ENCODE measurements at regions not wholly inside any gene's neighbourhood (a gene's known extent, or its start where the extent isn't known, plus 50 kb on each side); places are given as distances from the start of the nearest gene placed in this dataset.

DNA sequence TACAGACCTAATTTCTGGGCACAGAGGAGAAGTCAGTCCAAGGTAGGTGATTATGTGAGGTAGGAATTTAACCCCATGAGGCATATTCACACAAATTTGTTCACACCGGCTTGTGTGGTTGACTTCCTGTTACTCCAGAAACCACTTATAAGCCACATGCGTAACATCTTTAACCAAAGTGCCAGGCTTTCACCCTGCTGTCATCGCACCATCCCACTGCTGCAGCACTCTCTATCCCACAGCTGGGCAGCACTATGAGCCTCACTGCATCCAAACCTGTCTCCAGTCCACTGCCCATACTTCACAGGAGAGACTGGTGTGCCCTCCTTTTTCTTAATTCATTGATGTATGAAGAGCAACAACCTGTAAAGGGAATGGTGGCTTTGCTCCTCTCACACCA lies 128.2 kb upstream of the ARGLU1 start:
- Mint-ChIP-seq H3K4me3 (no peak overlapping the region), H3K27me3 (no peaks in the 10 kb centered on the region), H3K9me3 (no peaks in the 10 kb centered on the region), H3K27ac (no peak overlapping the region), H3K4me1 (no peaks in the 10 kb centered on the region), H3K36me3 (no peaks in the 10 kb centered on the region)
- no peak for ATAC-seq

DNA sequence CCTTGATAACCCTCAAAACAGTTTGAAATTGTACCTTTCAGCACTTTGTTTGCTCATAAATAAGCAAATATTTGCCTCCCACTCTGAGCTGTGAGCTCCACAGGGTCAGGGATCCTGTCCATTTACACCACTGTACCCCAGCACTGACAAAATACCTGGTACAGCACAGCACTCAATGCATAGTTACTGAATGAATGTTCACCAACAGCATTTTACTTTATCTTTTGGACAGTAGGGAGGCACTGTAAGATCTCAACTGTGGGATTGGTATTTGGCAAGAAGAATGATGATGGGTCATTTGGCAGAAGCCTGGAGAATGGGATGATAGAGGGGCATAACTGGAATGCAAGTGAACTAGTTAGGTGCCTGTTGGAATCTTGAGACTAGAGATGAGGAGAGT lies 127.2 kb upstream of the ARGLU1 start:
- no peaks in the 10 kb centered on the region for H3K4me1 Mint-ChIP-seq
- no peaks in the 10 kb centered on the region for H3K36me3 Mint-ChIP-seq
- no peaks in the 10 kb centered on the region for H3K27me3 Mint-ChIP-seq
- H3K9me3 Mint-ChIP-seq: no peaks in the 10 kb centered on the region
- H3K27ac Mint-ChIP-seq: no peak overlapping the region
- H3K4me3 Mint-ChIP-seq: no peak overlapping the region
- ATAC-seq: no peak

DNA sequence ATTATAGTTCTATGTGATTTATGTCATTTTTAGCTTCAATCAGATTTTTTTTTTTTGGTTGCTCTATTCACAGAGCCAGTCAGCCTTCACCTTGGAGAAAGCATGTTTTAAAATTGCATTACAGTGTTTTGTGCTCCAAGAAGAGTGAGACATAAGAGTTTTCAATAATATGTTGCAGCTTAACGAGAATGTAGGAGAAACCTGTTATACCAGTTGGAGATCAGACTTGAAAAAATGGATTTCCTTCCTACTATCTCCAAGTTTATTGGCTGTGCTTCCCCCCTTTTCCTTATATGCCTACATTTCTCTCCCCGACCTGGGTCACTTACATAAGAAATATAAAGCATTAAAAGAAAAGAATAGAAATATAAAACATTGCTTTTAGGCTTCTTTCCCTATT lies 123.9 kb upstream of the ARGLU1 start:
- Mint-ChIP-seq H3K9me3 (no peaks in the 10 kb centered on the region), H3K36me3 (no peaks in the 10 kb centered on the region), H3K4me1 (no peaks in the 10 kb centered on the region), H3K27me3 (no peaks in the 10 kb centered on the region), H3K27ac (no peak overlapping the region), H3K4me3 (no peak overlapping the region)
- no peak for ATAC-seq

DNA sequence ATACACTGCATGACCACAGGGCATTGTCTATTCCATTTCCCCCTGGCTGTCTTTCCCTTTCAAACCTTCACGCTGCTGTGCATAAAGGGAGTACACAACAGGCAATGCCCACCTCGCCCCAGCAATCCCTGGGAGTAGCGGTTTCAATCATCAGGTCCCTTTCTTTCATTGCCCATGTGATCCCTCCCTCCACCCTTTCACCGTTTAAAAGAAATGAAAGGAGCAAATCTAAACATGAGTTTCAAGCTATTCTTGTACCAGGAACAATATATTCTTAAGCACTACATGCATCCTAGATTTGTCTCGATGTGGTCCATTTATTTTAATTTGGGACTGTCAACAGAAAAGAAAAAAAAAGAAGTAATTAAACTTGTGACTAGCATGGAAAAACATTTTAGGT lies 123.4 kb upstream of the ARGLU1 start:
- Mint-ChIP-seq H3K27ac (no peak overlapping the region), H3K36me3 (no peaks in the 10 kb centered on the region), H3K4me3 (no peak overlapping the region), H3K4me1 (no peaks in the 10 kb centered on the region), H3K9me3 (no peaks in the 10 kb centered on the region), H3K27me3 (no peaks in the 10 kb centered on the region)
- ATAC-seq: no peak

DNA sequence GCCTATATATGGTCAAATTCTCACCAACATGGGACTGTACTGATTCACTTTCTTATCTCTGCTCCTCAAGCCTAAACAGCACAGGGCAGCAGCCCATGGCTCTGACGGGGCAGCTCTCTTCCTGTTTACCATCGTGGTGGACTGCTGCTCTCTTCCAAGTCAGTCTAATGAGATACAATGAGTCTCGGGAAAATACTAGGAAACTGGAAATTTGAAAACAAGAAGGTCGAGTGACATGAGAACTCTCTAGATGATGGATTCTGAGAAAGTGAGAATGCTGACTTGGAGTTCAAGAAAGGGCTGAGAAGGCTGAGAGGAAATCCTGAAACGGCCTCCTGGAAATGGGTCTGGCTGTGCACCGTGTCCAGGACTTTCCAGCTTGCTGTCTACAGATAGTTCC lies 122.8 kb upstream of the ARGLU1 start:
- Mint-ChIP-seq H3K27ac (no peak overlapping the region), H3K9me3 (no peaks in the 10 kb centered on the region), H3K27me3 (no peaks in the 10 kb centered on the region), H3K36me3 (no peaks in the 10 kb centered on the region), H3K4me3 (no peak overlapping the region), H3K4me1 (no peaks in the 10 kb centered on the region)
- ATAC-seq: peak; percentile 47

DNA sequence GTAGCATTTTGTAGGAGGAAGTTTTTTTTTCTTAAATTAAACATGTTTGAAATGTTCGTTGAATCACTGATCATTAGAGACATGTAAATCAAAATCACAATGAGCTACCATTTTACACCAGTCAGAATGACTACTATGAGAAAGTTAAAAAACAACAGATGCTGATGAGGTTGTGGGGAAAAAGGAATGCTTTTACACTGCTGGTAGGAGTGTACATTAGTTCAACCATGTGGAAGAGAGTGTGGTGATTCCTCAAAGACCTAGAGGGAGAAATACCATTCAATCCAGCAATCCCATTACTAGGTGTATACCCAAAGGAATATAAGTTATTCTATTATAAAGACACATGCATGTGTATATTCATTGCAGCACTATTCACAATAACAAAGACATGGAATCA lies 122.0 kb upstream of the ARGLU1 start:
- H3K27ac Mint-ChIP-seq: no peak overlapping the region
- no peaks in the 10 kb centered on the region for H3K27me3 Mint-ChIP-seq
- H3K4me3 Mint-ChIP-seq: no peak overlapping the region
- ATAC-seq: no peak
- no peaks in the 10 kb centered on the region for H3K36me3 Mint-ChIP-seq
- no peaks in the 10 kb centered on the region for H3K9me3 Mint-ChIP-seq
- H3K4me1 Mint-ChIP-seq: no peaks in the 10 kb centered on the region

DNA sequence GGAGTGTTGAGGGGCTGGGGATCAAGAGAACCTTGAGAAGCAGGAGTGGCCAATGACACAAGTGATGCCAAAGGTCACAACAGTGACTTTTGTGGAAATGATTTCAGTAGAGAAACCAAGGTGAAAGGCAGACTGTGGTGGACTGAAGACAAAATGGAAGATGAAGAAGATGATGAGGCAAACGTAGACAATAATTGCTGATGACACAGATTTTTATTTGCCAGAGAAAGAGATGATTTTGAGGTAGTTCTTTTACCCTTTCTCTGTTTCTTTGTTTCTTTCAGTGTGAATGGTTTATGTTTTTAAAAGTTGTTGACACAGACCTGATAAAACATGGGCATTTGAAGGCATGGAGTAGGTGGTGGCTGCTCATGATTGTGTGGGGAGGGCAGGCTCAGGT lies 121.0 kb upstream of the ARGLU1 start:
- Mint-ChIP-seq H3K36me3 (no peaks in the 10 kb centered on the region), H3K27ac (no peak overlapping the region), H3K9me3 (no peaks in the 10 kb centered on the region), H3K4me1 (no peaks in the 10 kb centered on the region), H3K27me3 (no peaks in the 10 kb centered on the region), H3K4me3 (no peak overlapping the region)
- no peak for ATAC-seq

DNA sequence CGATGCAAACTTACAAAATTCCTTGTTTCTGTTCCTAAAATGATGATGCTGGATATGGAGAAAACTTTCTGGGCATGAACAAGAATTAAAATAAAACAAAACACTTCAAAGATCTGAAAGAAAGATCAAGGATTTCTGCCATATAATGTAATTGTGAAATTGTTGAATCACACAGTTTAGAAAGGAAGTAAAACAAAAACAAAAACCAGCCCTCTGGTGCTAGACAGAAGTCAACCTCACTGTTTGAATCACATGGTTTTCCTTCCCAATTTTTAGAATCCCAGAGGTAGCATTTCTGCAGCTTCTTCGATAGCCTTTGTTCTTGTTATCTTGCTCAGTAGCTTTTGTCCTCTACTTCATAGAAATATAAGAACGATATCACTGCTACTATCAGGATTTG lies 118.2 kb upstream of the ARGLU1 start:
- Mint-ChIP-seq H3K9me3 (no peaks in the 10 kb centered on the region), H3K4me3 (no peak overlapping the region), H3K36me3 (no peaks in the 10 kb centered on the region), H3K27ac (no peak overlapping the region), H3K27me3 (no peaks in the 10 kb centered on the region), H3K4me1 (peaks cover 8% of the 10 kb centered on the region)
- ATAC-seq: no peak

DNA sequence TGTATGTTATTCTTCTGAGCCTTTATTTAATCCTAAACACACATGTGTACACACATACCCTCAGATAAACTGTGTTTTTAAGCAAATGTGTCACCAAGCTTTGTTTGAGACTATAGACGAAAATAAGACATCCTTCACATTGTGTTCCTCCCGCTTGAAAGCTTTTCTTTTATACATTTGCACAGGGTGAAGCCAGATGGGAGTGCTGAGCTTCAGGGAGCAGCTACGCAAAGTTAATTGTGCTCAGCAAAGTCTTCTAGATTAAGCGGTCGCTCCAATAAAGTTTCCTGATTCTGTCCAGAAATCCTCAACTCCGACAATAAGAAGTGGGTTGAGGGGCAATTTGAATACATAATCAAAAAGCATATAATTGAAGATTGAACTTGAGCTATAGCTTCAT lies 117.2 kb upstream of the ARGLU1 start:
- no peaks in the 10 kb centered on the region for H3K9me3 Mint-ChIP-seq

DNA sequence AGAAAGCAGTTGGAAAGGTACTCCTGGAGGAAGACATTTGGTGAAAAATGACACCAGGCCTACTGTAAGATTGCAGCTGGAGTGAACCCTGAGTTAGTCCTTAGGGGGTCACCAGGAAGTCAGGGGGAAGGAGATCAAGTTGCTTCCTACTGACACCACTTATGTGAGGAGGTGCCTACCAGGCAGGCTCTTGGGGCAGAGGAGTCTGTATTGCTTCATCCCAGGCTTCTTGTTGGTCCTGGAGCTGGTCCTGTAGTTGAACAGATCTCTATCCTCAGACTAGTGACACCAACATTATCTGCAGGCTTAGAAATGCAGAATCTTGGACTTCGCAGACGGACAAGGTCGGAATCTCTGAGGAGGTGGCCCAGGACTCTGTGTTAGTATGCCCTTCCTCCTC lies 116.0 kb upstream of the ARGLU1 start:
- no peaks in the 10 kb centered on the region for H3K36me3 Mint-ChIP-seq

More for the DNA sequence above, 117.2 kb upstream of the ARGLU1 start:
- no peak for ATAC-seq
- Mint-ChIP-seq H3K27me3 (no peaks in the 10 kb centered on the region), H3K27ac (no peak overlapping the region), H3K4me1 (peaks cover 8% of the 10 kb centered on the region), H3K36me3 (no peaks in the 10 kb centered on the region), H3K4me3 (no peak overlapping the region)

DNA sequence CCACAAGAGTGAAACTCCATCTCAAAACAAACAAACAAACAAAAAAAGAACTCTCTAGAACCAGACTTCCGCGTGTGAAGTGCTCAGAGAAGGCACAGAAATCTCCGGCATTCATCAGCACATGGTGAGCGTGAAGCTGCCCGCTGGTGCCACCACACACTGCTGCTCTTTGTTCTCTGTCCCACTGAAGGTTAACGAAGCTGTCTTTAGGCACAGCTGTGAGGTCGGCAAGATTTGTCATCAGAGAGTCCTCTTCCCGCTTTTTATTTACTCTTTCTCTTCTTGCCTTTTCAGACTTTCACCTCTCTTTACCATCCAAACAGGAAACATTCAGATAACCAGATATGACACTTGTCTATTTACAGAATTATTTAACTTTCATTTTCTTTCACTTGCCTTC lies 115.2 kb upstream of the ARGLU1 start:
- ATAC-seq: no peak
- Mint-ChIP-seq H3K4me1 (peaks cover 8% of the 10 kb centered on the region), H3K27ac (no peak overlapping the region), H3K4me3 (no peak overlapping the region), H3K27me3 (no peaks in the 10 kb centered on the region), H3K9me3 (no peaks in the 10 kb centered on the region), H3K36me3 (no peaks in the 10 kb centered on the region)

More for the DNA sequence above, 116.0 kb upstream of the ARGLU1 start:
- Mint-ChIP-seq H3K4me3 (no peak overlapping the region), H3K27me3 (no peaks in the 10 kb centered on the region), H3K27ac (no peak overlapping the region), H3K9me3 (no peaks in the 10 kb centered on the region), H3K4me1 (peaks cover 8% of the 10 kb centered on the region)
- ATAC-seq: no peak

DNA sequence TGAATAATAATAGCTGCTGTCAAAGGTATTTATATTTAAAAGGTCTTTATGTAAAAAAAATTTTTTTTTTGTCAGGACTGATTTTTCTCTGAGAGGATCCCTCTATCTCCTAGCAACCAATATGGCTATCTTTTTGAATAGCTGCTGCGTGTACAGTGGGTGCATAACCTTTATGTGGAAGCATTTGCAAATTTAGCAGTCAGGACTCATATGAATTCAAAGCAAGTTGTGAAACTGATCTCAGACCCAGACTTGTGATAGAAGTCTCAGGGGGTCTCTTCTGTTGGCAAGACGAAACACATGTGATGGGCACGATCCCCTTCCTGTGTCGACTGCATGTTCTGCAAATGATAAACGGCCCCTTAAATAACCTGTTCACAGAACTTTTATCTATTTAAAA lies 114.1 kb upstream of the ARGLU1 start:
- Mint-ChIP-seq H3K9me3 (no peaks in the 10 kb centered on the region), H3K4me1 (peaks cover 8% of the 10 kb centered on the region), H3K4me3 (no peak overlapping the region), H3K27me3 (no peaks in the 10 kb centered on the region), H3K36me3 (no peaks in the 10 kb centered on the region), H3K27ac (no peak overlapping the region)
- ATAC-seq: no peak

DNA sequence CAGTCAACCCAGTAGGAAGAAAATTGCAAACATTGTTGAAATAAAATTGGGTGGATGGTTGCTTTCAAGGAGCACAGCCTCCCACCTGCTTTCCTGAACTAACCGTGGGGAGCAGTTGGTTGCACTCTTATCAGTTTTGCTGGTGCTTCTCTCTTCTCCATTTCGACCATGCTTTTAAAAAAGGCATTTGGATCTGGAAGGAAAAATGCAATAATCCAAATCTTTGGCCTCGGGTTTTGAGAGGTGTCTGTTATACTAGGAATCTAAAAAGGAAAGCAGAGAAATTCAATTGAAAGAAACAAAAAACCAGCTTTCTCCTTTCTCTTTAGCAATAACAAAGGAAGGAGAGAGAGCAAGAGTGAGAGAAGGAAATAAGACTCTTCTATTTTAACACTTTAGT lies 113.6 kb upstream of the ARGLU1 start:
- Mint-ChIP-seq H3K4me3 (no peak overlapping the region), H3K27ac (no peak overlapping the region), H3K4me1 (peaks cover 8% of the 10 kb centered on the region), H3K27me3 (no peaks in the 10 kb centered on the region), H3K36me3 (no peaks in the 10 kb centered on the region), H3K9me3 (no peaks in the 10 kb centered on the region)
- ATAC-seq: no peak

DNA sequence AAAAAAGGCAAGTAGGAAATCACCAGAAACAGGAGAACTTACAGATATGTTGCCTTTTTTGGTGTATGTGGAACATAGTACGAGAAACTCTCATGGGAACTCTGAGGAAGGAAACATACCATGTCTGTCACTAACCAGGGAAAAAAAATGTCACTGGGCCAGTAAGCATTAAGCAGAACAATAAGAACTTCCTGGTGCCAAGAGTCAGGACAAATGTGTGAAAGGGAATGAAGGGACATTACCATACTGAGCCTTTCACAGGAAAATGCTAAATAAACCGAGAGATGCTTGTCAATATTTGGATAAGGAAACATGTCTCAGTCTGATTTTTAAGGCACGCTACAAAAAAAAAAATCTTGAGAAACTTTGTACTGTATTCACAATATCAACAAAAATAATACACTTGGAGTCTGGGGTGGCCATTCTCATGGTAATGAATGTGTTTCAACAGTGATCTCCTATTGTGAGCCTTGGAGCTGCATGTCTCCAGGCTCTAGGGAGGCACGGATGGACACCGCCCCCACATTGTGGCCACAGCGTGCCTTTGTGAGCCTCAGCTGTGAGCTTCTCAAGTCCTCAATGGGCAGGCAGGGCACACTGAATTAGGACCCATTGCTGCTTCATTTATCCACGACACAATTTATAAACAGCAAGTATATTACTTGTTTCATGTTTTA lies 113.0 kb upstream of the ARGLU1 start:
- H3K36me3 Mint-ChIP-seq: no peaks in the 10 kb centered on the region
- H3K4me1 Mint-ChIP-seq: peaks cover 8% of the 10 kb centered on the region
- H3K4me3 Mint-ChIP-seq: no peak overlapping the region
- ATAC-seq: no peak
- no peaks in the 10 kb centered on the region for H3K27me3 Mint-ChIP-seq
- no peak overlapping the region for H3K27ac Mint-ChIP-seq
- H3K9me3 Mint-ChIP-seq: no peaks in the 10 kb centered on the region

DNA sequence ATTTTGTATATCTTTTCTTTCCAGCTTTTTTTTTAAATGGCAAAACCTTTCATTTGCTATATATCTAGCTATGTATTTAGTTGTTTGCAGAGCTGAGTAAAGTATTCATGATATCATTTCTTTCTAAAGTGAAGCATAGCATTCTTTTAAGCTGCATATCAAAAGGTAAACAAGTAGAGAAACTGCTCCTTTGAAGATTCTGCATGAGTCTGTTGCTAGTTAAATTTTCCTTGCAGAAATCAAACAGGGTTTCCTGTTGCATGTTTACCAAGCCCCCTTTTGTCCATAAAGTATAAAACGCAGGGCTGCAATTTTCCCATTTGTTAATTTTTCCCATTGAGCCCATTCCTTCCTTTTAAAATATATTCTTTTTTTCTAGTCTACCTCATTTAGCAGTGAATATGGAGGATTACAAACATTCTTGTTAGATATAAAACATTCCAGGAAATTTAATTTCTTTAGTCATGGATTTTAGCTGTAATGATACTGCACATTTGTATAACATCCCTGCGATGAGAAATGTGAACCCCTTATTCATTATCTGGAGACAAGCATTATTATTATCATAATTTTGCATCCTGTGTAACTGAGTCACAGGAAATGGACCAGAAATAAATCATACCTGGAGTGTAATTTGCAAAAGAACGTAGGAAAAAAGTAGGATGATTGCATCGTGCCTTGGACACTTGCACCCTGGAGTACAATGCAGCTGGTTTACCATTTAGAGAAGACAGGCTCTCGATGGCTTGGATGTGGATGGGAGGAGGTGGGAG lies 110.9 kb upstream of the ARGLU1 start:
- no peaks in the 10 kb centered on the region for H3K27me3 Mint-ChIP-seq

DNA sequence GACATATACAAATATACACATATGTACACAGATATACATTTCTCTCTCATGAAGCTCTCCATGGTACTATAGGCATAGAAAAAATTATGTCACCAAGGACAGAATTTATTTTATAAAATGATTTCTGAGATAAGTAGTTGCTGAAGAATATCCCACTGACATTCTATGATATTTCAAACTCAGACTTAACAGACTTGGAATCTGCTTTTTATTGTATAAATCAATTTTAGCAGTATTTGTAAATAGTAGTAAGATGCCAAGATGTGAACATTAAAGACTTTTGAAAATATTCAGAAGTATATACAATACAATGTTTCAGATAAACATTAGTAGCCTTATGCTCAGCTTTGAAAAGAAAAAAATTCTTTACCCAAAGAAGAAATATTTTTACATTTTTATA lies 107.4 kb upstream of the ARGLU1 start:
- Mint-ChIP-seq H3K27me3 (no peaks in the 10 kb centered on the region), H3K27ac (no peak overlapping the region), H3K4me1 (no peaks in the 10 kb centered on the region), H3K9me3 (no peaks in the 10 kb centered on the region), H3K36me3 (no peaks in the 10 kb centered on the region), H3K4me3 (no peak overlapping the region)
- ATAC-seq: no peak

More for the DNA sequence above, 110.9 kb upstream of the ARGLU1 start:
- Mint-ChIP-seq H3K4me3 (no peak overlapping the region), H3K27ac (no peak overlapping the region), H3K4me1 (peaks cover 8% of the 10 kb centered on the region), H3K36me3 (no peaks in the 10 kb centered on the region), H3K9me3 (no peaks in the 10 kb centered on the region)
- ATAC-seq: no peak
